GM18498 (cell line): ENCODE measurements at regions not wholly inside any gene's neighbourhood (a gene's known extent, or its start where the extent isn't known, plus 50 kb on each side); places are given as distances from the start of the nearest gene placed in this dataset.

Experiments used
- ATAC-seq: cut with Tn5 transposase; IDR thresholded peaks from one replicate; pipeline ENCODE4 v1.9.1; 2021; ENCODE audit warnings: mild to moderate bottlenecking, moderate library complexity; ENCODE audit not compliant: unreplicated experiment

DNA sequence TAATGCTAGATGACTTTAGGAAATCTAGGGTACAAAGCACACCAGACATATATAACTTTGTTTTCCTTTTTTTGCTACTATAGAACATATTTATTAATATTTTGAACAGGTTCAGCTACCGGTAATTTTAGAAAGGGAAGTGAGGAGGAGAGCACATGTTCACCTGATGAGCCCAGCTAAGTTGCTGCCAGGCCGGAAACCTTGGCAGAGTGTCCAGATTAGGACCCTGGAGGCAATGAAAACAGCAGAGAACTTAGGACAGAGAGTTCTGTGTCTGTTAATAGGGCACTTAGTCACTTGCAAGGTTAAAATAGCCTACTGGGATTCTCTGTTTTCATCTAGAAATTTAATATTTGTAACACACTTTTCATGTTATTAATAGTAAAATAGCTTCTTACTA is 348.9 kb upstream of the CPEB2 start:
- ATAC-seq, result no peak

DNA sequence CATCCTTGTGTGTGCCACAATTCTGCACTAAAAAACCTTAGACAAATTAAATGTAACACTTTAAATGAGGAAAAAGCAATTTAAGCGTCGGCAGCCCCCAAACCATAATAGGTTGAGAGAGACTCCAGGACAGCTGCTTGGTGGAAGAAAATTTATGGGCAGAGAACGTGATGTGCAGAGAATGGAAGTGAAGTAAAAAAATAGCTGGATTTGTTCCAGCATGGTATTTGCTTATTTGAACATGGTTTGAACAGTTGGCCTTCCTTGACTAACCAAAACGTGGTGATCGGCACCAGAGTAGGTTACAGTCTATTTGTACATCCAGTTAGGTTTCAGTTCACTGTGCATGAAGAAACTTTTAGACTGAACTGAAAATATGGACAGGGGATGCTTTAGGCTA is 343.0 kb upstream of the CPEB2 start:
- no peak for ATAC-seq

GRCh38 chr4:14667624-14668151 is 334.6 kb upstream of the CPEB2 start:
- ATAC-seq, result no peak

DNA sequence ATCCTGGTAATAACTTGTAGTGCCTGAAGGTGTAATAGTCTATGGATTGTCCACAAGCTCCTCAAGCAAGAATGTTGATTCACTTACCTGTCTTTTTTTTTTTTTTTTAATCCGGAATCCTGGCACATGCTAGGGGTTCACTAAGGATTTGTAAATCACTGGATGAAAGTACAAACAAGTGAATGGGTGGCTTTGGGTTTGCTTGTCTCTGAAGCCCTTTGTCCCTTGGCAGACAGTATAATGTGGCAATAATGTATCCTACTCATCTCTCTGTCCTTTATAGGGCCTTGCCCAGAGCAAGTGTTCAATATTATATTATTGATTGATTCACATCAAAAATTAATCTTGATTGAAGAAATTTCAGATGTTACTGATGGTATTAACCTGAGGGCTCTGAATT is 334.0 kb upstream of the CPEB2 start:
- no peak for ATAC-seq

- no peak for ATAC-seq
Measured at GRCh38 chr4:14669371-14669770, 332.9 kb upstream of the CPEB2 start.

- no peak for ATAC-seq
Measured at GRCh38 chr4:14671146-14671545, 331.1 kb upstream of the CPEB2 start.

- no peak for ATAC-seq
Measured at GRCh38 chr4:14675279-14675985, 326.8 kb upstream of the CPEB2 start.

- ATAC-seq, result no peak
Measured at GRCh38 chr4:14679906-14680305, 322.4 kb upstream of the CPEB2 start.

- no peak for ATAC-seq
Measured at GRCh38 chr4:14681330-14681729, 321.0 kb upstream of the CPEB2 start.

GRCh38 chr4:14693728-14694127 is 308.6 kb upstream of the CPEB2 start:
- ATAC-seq, result no peak

GRCh38 chr4:14695095-14695845 is 307.0 kb upstream of the CPEB2 start:
- no peak for ATAC-seq

DNA sequence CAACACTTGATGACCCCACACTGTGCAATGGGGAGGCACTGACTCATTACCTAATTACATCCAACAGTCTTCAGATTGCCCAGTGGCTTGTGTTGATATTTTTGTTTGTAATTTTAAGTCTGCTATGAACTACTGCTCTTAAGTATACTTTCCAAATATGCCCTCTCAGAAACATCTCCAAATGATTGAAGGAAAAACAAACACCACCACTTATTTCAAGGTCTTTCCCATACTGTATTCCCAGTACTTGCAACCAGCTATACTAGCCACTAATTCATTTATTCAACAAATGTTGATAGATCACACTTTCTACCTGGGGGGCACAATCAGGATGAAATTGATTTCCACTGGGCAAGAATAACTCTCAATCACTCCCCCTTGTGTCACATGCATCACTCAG is 302.2 kb upstream of the CPEB2 start:
- ATAC-seq, result no peak

DNA sequence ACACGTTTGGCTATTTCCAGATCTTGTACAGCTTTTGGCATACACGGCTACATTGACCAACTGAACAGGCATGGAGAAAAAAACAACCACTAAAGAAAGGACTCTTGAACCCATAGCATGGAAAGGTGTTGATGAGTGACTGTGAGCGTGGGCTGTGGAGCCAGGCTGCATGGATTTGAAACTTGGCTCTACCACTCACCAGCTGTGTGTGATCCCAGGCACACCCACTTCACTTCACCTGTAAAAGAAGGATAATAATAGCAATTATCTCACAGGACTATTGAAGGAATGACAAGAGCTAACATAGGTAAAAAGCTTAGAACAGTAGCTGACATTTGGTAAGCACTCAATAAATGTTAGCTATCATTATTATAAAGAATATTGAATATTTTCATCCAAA is 301.7 kb upstream of the CPEB2 start:
- no peak for ATAC-seq

DNA sequence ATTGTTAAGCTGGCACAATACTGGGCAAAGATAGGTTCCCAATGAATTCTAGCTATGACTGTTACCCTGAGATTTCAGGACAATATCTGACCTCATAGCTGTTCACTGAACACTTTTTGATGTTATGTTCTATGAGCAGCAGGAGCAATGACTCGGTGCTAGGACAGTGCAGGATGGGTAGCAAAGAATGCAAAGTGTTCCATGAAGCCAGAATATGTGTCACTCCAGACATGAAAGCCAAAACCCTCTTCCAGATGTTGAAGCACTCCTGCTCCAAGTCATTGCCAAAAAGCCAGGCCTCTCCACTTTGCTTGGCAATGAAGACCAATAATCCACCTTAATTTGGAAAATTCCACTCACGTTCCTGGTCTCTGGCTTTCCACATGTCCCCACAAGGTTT is 300.9 kb upstream of the CPEB2 start:
- ATAC-seq, result no peak

- no peak for ATAC-seq
Measured at GRCh38 chr4:14701896-14702295, 300.4 kb upstream of the CPEB2 start.

DNA sequence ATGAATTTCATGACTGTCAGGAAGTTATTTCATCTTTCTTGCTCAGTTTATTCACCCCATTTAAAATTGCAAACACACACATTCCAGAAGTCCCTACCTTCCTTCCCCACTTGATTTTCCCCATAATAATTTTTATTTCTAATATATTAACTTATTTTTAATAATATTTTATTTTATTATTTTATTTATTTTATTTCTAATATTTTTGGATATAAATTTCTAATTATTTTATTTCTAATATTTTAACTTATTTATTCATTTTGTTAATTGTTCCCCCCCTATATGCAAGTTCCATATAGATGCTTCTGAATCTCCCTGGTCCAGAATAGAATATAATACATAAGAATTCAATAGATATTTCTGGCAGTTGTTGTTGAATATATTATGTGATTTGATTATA is 293.7 kb upstream of the CPEB2 start:
- ATAC-seq, result no peak

- ATAC-seq, result no peak
Measured at GRCh38 chr4:14711259-14711658, 291.0 kb upstream of the CPEB2 start.

DNA sequence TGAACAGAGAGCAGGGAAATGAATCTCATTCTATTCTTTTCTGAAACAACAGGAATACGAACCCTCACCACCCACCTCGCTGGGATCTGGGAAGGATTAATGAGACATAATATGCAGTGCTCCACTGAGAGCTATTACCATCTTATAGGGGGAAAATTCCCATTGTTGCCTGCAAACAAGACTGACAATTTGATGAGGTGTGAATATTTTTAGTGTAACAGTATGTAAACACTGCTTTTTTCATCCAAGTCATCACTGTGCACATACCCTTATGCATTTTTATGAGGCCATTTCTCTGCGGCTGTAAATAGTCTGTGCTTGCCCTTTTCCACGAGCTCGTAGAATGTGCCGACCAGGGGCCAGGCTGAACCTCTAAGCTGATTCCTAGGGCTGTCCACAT is 285.6 kb upstream of the CPEB2 start:
- no peak for ATAC-seq

DNA sequence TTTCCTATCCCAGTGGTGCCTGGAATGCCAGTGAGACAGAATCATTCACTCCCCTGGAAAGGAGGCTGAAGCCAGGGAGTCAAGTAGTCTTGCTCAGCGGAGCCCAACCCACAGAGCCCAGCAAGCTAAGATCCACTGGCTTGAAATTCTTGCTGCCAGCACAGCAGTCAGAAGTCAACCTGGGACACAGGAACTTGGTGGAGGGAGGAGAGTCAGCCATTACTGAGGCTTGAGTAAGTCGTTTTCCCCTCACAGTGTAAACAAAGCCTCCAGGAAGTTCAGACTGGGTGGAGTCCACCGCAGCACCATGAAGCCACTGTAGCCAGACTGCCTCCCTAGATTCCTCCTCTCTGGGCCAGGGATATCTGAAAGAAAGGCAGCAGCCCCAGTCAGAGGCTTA is 283.2 kb upstream of the CPEB2 start:
- no peak for ATAC-seq

GRCh38 chr4:14726441-14726840 is 275.8 kb upstream of the CPEB2 start:
- no peak for ATAC-seq

- ATAC-seq, result no peak
Measured at GRCh38 chr4:14726877-14727361, 275.4 kb upstream of the CPEB2 start.

DNA sequence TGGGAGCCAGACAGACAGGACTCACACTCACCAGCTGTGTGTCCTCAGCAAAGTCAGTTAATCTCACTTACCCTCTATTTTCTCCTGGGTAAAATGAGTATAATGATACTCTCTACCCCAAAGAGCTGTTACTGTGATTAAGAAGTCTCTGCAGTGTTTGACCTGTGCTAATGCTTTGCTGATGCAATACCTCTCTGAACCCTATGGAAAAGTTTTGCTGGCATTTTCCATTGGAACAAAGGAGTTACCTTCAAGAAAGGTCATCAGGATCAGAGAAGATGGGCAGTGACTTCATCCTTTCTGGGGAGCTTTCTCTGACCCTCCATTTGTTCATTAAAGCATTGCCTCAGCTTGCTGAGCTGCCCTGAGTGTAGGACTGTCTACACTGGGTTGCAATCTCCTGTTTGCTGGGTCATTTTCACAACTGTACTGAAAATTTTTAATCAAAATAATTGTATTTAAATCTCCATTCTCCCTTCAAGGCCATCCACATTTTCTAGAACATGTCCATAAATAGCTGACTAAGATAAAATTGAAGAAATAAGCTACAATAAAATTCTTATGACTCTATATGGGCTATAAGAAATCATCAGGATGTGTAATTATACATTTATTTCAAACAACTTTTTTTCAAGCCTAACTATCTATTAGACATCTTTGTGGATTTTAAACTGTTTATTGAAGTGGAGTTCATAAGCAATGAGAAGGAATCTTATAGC is 272.8 kb upstream of the CPEB2 start:
- ATAC-seq, result no peak
